HG03460 (cell line): ENCODE measurements at regions not wholly inside any gene's neighbourhood (a gene's known extent, or its start where the extent isn't known, plus 50 kb on each side); places are given as distances from the start of the nearest gene placed in this dataset.
"Not testable (repeated sequence)": the region's sequence is repeated elsewhere in the genome, so short reads cannot be mapped to it uniquely, and the experiment has no call there.

Experiments
- ATAC-seq: cut with Tn5 transposase; IDR thresholded peaks from one replicate; pipeline ENCODE4 v1.9.1; 2021; ENCODE audit not compliant: unreplicated experiment

GRCh38 chr2:83224591-83225200 is 1234.4 kb downstream of the SUCLG1 start:
- ATAC-seq = no peak

GRCh38 chr2:83221258-83221657 is 1237.8 kb downstream of the SUCLG1 start:
- no peak for ATAC-seq

- ATAC-seq = no peak
Observed at GRCh38 chr2:83217854-83218253, 1241.2 kb downstream of the SUCLG1 start.

DNA sequence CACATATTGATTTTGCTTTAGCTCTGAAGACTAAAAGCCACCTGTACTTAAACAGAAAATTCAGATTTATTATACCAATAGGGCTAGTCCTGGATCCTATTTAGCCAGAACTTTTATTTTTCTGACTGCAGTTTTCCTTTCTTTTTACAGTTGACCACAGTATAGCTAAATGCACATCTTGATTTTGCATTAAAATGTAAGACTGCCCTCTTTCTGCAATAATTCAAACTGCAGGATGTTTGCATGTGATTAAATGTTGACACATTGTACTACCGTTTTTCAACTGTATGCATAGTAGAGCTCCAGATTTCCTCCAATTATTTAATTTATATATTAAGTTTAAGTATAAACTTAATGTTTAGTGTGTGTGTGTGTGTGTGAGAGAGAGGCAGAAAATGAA is 1262.9 kb downstream of the SUCLG1 start:
- ATAC-seq = no peak

DNA sequence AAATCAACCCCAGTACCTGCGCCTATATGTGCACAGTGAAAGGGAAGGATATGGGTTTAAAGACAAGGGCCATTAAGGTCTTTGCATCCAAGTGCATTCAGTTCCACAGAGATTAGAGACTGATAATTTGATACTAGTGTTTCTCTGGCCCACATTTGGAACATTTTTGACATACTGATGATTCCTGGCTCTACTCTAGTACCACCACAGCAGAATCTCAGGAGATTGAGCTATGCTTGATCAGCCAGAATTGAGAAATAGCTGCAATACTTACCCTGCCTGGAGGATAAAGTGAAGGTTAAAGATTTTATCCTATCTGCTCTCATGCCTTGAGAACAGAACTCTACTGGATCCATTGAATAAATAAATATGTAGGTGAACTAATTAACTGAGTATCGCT is 1267.8 kb downstream of the SUCLG1 start:
- no peak for ATAC-seq

DNA sequence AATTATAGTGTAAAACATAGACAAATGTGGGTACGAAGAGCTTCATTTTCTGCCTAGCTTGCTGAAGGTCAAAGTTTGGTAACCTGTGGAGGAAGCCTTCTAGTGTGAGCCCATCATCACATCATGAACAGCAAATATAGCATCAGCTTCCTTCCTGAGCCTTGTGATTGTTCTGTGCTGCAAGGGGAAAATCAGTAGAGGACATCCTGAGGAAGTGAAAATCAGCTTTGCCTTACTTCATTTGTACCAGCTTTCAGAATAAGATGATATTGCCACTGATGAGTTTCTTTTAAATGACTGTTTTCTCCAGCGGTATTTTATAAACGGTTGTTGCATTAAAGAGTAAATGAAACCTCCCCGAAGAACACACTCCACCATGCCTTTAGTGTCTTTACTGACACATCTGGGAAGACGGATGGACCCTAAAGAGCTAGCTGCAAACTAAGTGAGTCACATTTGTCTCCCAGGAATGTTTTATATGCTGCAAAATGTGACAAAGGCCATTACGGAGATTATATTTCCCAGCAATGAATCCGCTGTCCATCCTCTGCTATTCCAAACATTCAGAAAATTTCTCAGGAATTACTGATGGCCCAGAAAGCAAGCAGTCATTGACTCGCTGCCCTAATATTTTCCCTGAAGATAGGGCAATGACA is 1272.8 kb downstream of the SUCLG1 start:
- no peak for ATAC-seq

DNA sequence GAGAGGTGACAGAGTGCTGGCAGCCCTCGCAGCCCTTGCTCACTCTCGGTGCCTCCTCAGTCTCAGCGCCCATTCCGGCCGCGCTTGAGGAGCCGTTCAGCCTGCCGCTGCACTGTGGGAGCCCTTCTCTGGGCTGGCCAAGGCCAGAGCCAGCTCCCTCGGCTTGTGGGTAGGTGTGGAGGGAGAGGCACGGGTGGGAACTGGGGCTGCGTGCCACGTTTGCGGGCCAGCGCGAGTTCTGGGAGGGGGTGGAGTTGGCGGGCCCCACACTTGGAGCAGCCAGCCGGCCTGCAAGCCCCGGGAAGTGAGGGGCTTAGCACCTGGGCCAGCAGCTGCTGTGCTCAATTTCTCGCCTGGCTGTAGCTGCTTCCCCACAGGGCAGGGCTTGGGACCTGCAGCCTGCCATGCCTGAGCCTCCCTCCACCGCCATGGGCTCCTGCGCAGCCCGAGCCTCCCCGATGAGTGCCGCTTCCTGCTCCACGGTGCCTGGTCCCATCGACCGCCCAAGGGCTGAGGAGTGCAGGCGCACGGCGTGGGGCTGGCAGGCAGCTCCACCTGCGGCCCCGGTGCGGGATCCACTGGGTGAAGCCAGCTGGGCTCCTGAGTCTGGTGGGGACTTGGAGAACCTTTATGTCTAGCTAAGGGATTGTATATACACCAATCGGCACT is 1278.1 kb downstream of the SUCLG1 start:
- not testable (repeated sequence) for ATAC-seq

DNA sequence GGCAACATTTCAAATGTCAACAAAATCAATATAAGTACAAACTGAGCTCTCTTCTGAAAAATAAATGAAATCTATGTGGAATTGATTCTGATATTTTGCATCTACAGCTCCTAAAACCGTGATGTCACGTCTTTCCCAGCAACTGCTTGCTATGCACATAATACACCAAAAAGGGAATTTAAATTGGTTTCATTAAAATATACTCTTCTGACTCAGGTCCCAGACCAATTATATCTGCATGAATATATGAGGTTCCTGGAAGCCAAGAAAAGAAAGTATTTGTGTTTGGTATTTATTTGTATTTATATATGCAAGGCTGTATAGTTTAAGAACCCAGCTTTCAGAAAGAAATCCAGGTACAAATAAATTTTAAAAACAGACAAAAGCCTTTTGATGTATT is 1282.5 kb downstream of the SUCLG1 start:
- no peak for ATAC-seq

- no peak for ATAC-seq
Observed at GRCh38 chr2:83172841-83173240, 1286.2 kb downstream of the SUCLG1 start.

DNA sequence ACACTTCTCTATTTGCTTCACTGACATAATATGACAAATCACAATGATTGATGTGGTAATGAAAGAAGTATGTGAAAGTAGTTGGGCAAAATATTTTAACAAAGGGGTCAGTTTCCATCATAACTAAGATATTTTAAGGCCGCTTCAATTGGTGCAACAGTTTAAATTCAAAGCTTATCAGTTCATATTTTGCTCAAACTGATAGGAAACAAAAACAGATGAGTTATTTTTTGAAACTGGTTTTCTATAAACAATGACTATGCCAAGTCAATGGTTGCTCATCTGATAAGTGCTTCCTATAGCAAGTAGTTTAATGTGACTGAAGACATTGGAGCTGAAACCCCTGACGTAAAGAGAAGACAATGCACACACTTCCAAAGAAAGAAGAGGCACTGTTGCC is 1290.7 kb downstream of the SUCLG1 start:
- ATAC-seq = no peak

GRCh38 chr2:83162421-83162820 is 1296.7 kb downstream of the SUCLG1 start:
- no peak for ATAC-seq

GRCh38 chr2:83160571-83160970 is 1298.5 kb downstream of the SUCLG1 start:
- no peak for ATAC-seq

- no peak for ATAC-seq
Observed at GRCh38 chr2:83155826-83156225, 1303.3 kb downstream of the SUCLG1 start.

DNA sequence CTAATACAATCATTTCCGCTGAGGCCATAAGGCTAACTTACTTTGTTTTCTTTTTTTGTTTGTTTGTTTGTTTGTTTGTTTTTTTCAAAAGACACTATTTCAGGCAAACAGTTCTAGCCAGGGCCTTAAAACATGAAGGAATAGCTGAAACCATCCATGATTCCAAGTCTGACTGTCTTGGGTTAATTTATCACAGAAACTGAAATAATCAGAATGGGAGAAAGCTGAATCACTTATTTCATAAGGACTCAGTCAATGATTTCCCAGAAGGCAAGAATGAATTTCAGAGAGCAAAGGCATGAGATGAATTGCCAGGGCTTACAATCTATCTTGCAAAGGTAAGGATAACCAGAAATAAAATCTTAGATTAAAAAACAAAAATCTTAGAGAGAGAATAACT is 1315.1 kb downstream of the SUCLG1 start:
- ATAC-seq = no peak

GRCh38 chr2:83142934-83143333 is 1316.1 kb downstream of the SUCLG1 start:
- ATAC-seq = no peak

- ATAC-seq = no peak
Observed at GRCh38 chr2:83115606-83116005, 1343.5 kb downstream of the SUCLG1 start.

DNA sequence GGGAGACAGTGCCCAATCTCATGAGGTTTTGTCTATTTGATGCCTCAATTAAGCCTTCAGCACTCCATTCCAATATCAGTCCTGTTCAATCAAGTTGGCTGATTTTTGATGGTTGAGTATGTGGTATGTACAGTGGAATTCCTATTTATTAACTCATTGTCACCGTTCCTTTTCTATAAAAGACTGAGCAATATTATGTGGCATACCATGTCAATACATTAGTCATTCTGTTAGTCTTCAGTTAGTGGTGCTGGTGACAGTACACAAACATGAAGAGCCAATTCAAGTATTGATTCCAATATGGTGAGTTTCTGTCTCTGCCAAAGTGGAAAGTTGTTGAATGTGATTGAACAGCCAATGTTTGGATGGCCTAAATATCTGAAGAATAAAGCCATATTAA is 1343.9 kb downstream of the SUCLG1 start:
- ATAC-seq = no peak

- ATAC-seq = no peak
Observed at GRCh38 chr2:83113953-83114352, 1345.1 kb downstream of the SUCLG1 start.

- no peak for ATAC-seq
Observed at GRCh38 chr2:83112858-83113257, 1346.2 kb downstream of the SUCLG1 start.

DNA sequence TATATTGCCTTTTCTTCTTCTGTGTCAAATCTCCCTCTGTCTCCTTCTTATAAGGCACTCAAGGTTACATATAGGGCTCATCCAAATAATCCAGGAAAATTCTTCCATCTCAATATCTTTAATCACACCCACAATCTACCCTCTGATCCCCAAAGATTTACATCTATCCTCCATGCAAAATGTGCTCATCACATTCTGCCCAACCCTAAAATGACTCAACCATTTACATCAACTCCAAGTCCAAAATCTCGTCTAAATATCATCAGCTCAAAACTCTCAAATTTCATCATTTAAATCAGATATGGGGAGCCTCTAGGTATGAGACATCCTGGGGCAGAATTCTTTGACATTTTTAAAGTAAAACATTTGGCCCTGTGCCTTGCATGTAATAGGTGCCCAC is 1349.8 kb downstream of the SUCLG1 start:
- no peak for ATAC-seq

DNA sequence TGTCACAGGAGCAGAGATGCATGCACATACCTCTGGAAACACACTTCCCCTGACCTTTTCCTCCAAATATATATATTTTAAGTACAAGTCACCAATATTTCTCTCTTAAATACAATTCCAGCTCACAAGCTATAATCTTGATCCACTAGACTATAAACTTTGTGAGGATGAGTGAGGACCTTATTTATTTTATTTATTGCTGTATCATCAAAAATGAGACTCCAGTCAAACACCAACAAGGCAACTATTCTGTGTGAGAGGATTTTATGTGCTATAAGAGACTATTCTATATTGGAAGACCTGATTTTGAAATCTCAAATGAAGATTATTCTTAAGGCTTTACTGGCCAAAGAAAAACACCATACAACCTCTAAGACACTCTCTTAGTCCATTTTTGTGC is 1352.2 kb downstream of the SUCLG1 start:
- ATAC-seq = no peak

DNA sequence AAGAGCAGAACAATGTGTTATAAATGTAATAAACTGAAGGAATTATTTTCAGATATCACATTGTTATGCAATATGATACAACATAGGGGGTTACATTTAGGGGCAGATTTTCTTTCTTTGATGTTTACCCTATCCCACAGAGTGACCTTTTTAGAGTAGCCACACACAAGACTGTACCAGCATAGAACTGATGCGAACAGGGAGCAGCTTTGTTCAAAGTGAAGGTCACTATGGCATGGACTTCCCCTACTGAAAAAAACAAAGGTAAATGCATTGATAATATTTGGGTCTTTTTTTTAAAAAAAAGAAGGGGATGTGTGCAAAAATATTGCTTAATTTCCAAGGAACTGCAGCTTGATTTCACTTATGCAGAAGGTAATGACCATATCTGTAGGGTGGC is 1354.9 kb downstream of the SUCLG1 start:
- no peak for ATAC-seq

- no peak for ATAC-seq
Observed at GRCh38 chr2:83103613-83104012, 1355.5 kb downstream of the SUCLG1 start.
